HepG2 (cell line): ENCODE measurements at regions not wholly inside any gene's neighbourhood (a gene's known extent, or its start where the extent isn't known, plus 50 kb on each side); places are given as distances from the start of the nearest gene placed in this dataset.

Experiments
- ATAC-seq: fragments of 200-7000 bp; cut with Tn5 transposase; 3 replicates; pipeline ENCODE4 v1.9.1; 2020; ENCODE audit warnings: mild to moderate bottlenecking, moderate library complexity
- BruUV-seq: library from RNA; stranded (reverse); fragments of 400-500 nt; replicated peaks from 2 replicates; lab custom pipeline; 2021; lab: Mats Ljungman, UMichigan
- CTCF ChIA-PET: fragments of 300-600 bp; formaldehyde crosslinking; extraction: SDS; loops from one replicate; lab custom pipeline; 2021; ENCODE audit warnings: low total read pairs, inconsistent platforms, low intra/inter-chr PET ratio; lab: Yijun Ruan, JAX
- POLR2A ChIA-PET: fragments of 350-600 bp; sonication (Branson Sonifier 250); formaldehyde crosslinking; loops from one replicate; lab custom pipeline; 2020; ENCODE audit warnings: antibody characterized with exemption, inconsistent platforms; lab: Yijun Ruan, JAX
- DNase-seq: peaks from one replicate; pipeline ENCODE4 v3.0.0-alpha.2; 2015; ENCODE audit warnings: low spot score
- FAIRE-seq: peaks from 3 replicates; lab custom pipeline; 2011; peaks lifted over from hg19 to GRCh38; lab: Jason Lieb, UNC
- H2AFZ ChIP-seq: one replicate; pipeline ENCODE4 v1.6.1; 2011; ENCODE audit warnings: low read length, inconsistent platforms
- H3K27ac ChIP-seq: fragments of 300-600 bp; 3 replicates; pipeline ENCODE4 v1.8.0; 2011; ENCODE audit warnings: mixed run types, mild to moderate bottlenecking, mixed read lengths, low read length, inconsistent platforms; ENCODE audit not compliant: insufficient read depth; ENCODE audit errors: extremely low read length
- H3K27me3 ChIP-seq, 2 experiments: fragments of 200-600 bp in 1 of 2; 2 replicates in 1 of 2; 3 replicates in 1 of 2; pipeline versions ENCODE4 v1.6.0 to v1.8.0; 2011; ENCODE audit warnings: low read length in 2 of 2, mild to moderate bottlenecking in 2 of 2, moderate library complexity in 2 of 2, inconsistent platforms in 1 of 2; ENCODE audit not compliant: insufficient read depth in 2 of 2, control insufficient read depth in 1 of 2
- H3K36me3 ChIP-seq, 2 experiments: fragments of 200-600 bp in 1 of 2; replicated peaks in 1 of 2; 2 replicates in 1 of 2; 3 replicates in 1 of 2; pipeline versions ENCODE4 v1.5.1 to v1.8.0; 2011; ENCODE audit warnings: low read length in 2 of 2, inconsistent platforms in 1 of 2; ENCODE audit not compliant: insufficient read depth in 2 of 2, control insufficient read depth in 1 of 2
- H3K4me1 ChIP-seq: 2 replicates; pipeline ENCODE4 v1.5.1; 2012; ENCODE audit warnings: low read length, inconsistent platforms; ENCODE audit not compliant: insufficient read depth
- H3K4me2 ChIP-seq: 2 replicates; pipeline ENCODE4 v1.6.0; 2011; ENCODE audit warnings: low read depth, low read length, inconsistent platforms
- H3K4me3 ChIP-seq, 3 experiments: fragments of 200-600 bp in 1 of 3; sonication (generic), shearing (Covaris generic) in 1 of 3; replicated peaks in 1 of 3; 2 replicates each; pipeline ENCODE4 v1.5.1; 2011 to 2016; ENCODE audit warnings: low read length in 3 of 3, inconsistent platforms in 2 of 3, low read depth in 2 of 3, mild to moderate bottlenecking in 2 of 3, control low read depth in 1 of 3, mixed read lengths in 1 of 3; ENCODE audit not compliant: insufficient read depth in 1 of 3
- H3K79me2 ChIP-seq: one replicate; pipeline ENCODE4 v1.6.1; 2011; ENCODE audit warnings: low read length, inconsistent platforms; ENCODE audit not compliant: insufficient read depth
- H3K9ac ChIP-seq: 2 replicates; pipeline ENCODE4 v1.6.0; 2011; ENCODE audit warnings: mild to moderate bottlenecking, low read depth, low read length, inconsistent platforms; ENCODE audit not compliant: insufficient read depth
- H3K9me3 ChIP-seq: 2 replicates; pipeline ENCODE4 v1.5.1; 2012; ENCODE audit warnings: mild to moderate bottlenecking, low read length
- H4K20me1 ChIP-seq: 2 replicates; pipeline ENCODE4 v1.6.0; 2011; ENCODE audit warnings: inconsistent platforms, mild to moderate bottlenecking, low read length, moderate library complexity; ENCODE audit not compliant: insufficient read depth
- CC2D1A ChIP-seq: sonication (generic); formaldehyde crosslinking; IDR thresholded peaks from 2 replicates; pipeline ENCODE4 v1.8.1; 2023; ENCODE audit warnings: mild to moderate bottlenecking, missing genetic modification reagents
- NFATC3 ChIP-seq: sonication (generic); formaldehyde crosslinking; IDR thresholded peaks from 2 replicates; pipeline ENCODE4 v1.5.1; 2020; ENCODE audit warnings: mild to moderate bottlenecking, missing genetic modification reagents
- ZBTB40 ChIP-seq, 2 experiments: fragments of 450-650 bp in 1 of 2; sonication (generic) in 1 of 2; formaldehyde crosslinking in 1 of 2; IDR thresholded peaks; 2 replicates each; pipeline versions ENCODE4 v1.6.1 to v1.8.0; 2016 to 2022; ENCODE audit warnings: antibody characterized with exemption in 1 of 2, mild to moderate bottlenecking in 1 of 2, missing genetic modification reagents in 1 of 2
- ZNF570 ChIP-seq: sonication (generic); formaldehyde crosslinking; IDR thresholded peaks from 2 replicates; pipeline ENCODE4 v1.4.0; 2020; ENCODE audit warnings: mild to moderate bottlenecking, missing genetic modification reagents, borderline replicate concordance
- WGBS: methylation state at CpG from one replicate; pipeline ENCODE4 v1.1.6; 2017; ENCODE audit warnings: low lambda C conversion rate; 5-methylcytosine and 5-hydroxymethylcytosine counted together
- in situ Hi-C: cut with HindIII; loops from 2 replicates; pipeline ENCODE4 v1.10.0; 2017; ENCODE audit warnings: low pct_unique_long_range_greater_than_20kb; ENCODE audit not compliant: extremely low pct_ligation_motif_present
- intact Hi-C: fragments of 100-400 bp; cut with micrococcal nuclease; formaldehyde crosslinking; loops from one replicate; pipeline ENCODE4 v1.10.0; 2022; ENCODE audit not compliant: unreplicated experiment
- TF ChIP-seq, protein P1 (sequence below): fragments of 450-650 bp; IDR thresholded peaks from 2 replicates; pipeline ENCODE4 v1.6.1; 2017

GRCh38 chr3:146801492-146801891, 196.3 kb upstream of the PLSCR5 start:
- Histone ChIP-seq H3K27me3 (no peaks in the 10 kb centered on the region), H3K4me3 (no peak overlapping the region), H3K9ac (no peak overlapping the region), H3K9me3 (no peaks in the 10 kb centered on the region), H3K79me2 (no peaks in the 10 kb centered on the region), H4K20me1 (no peaks in the 10 kb centered on the region), H3K4me2 (no peak overlapping the region), H2AFZ (no peak overlapping the region), H3K27ac (no peak overlapping the region), H3K4me1 (no peaks in the 10 kb centered on the region), H3K36me3 (no peaks in the 10 kb centered on the region)
- in situ Hi-C loops (no loop called here), intact Hi-C loops (no loop called here)
- WGBS = 0% methylated on average over 2 of the region's 2 CpGs
- DNase-seq = no peak
- FAIRE-seq = no peak
- no peak for TF ChIP-seq CC2D1A (CRISPR knock-in tag)
- TF ChIP-seq, protein P1, sequence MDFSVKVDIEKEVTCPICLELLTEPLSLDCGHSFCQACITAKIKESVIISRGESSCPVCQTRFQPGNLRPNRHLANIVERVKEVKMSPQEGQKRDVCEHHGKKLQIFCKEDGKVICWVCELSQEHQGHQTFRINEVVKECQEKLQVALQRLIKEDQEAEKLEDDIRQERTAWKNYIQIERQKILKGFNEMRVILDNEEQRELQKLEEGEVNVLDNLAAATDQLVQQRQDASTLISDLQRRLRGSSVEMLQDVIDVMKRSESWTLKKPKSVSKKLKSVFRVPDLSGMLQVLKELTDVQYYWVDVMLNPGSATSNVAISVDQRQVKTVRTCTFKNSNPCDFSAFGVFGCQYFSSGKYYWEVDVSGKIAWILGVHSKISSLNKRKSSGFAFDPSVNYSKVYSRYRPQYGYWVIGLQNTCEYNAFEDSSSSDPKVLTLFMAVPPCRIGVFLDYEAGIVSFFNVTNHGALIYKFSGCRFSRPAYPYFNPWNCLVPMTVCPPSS = no peak
- no peak for TF ChIP-seq NFATC3 (CRISPR knock-in tag)
- ChIA-PET CTCF (no interaction called here), POLR2A (no interaction called here)
- ATAC-seq = no peak
- BruUV-seq = no TSS peak

DNA sequence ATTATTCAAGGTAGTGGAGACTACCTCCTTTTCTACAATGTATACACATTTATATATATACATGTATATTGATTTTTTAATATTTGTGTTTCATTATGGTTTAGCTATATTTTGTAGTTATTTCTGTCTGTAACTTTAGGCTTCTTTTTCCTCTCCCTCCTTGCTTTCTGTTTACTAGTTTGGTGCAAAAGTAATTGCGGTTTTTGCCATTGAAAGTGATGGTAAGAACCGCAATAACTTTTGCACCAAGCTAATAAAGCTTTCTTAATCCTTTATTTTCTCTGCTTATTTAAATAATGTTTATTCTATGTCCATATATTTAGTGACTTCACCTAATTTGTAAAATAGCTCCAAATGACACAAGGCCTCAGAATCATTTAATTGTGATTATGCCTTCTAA, 195.3 kb upstream of the PLSCR5 start:
- Histone ChIP-seq H3K27ac (no peak overlapping the region), H2AFZ (no peak overlapping the region), H3K4me1 (no peaks in the 10 kb centered on the region), H3K4me3 (no peak overlapping the region), H3K79me2 (no peaks in the 10 kb centered on the region), H3K4me2 (no peak overlapping the region), H3K27me3 (no peaks in the 10 kb centered on the region), H3K9ac (no peak overlapping the region), H4K20me1 (no peaks in the 10 kb centered on the region), H3K36me3 (no peaks in the 10 kb centered on the region), H3K9me3 (no peaks in the 10 kb centered on the region)
- intact Hi-C loops = no loop called here
- 0% methylated on average over 2 of the region's 2 CpGs for WGBS
- no peak for DNase-seq
- ChIA-PET POLR2A (no interaction called here), CTCF (no interaction called here)
- no peak for ATAC-seq
- FAIRE-seq = no peak
- in situ Hi-C loops = no loop called here
- no TSS peak for BruUV-seq
- no peak for TF ChIP-seq ZNF570
- TF ChIP-seq ZBTB40 (IDR thresholded peaks at IDR 0.05) = peak; percentile 97
- no peak for TF ChIP-seq ZBTB40 (CRISPR knock-in tag; IDR thresholded peaks at IDR 0.05)
